ENCODE measurements at regions not wholly inside any gene's neighbourhood (a gene's known extent, or its start where the extent isn't known, plus 50 kb on each side); places are given as distances from the start of the nearest gene placed in this dataset.

DNA sequence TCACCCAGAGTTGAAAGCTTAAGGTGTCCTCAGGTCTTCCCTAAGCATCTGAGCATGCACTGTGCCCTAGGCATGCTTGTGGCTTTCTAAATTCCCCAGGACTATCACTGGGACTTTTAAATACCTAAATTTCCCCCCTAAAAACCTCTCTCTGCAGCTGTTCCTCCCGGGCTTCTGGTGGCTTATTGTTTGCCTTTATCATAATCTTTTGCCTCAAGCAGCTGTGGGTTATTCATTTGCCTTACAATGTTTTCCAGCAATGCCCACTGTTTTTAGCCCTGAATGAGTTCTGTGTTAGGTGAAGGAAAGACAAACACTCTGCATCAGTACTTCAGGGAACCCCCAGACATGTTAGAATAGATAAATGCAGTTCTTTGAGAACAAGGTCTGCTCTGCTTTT, 455.0 kb downstream of the ZIC3 start:
- Histone ChIP-seq H3K27me3 (replicated peaks) (no peaks in the 10 kb centered on the region), H3K27ac (no peak overlapping the region), H3K36me3 (replicated peaks) (no peaks in the 10 kb centered on the region), H3K4me3 (ENCODE audit: low read depth, low read length) (no peak overlapping the region)
- DNase-seq, result no peak
- no peak for TF ChIP-seq CTCF (IDR thresholded peaks at IDR 0.05; ENCODE audit: low read depth, low read length, missing control alignments)
- in situ Hi-C loops (cut with HindIII; ENCODE audit: low pct_ligation_motif_present, low sequenced_read_pairs), result no loop called here

DNA sequence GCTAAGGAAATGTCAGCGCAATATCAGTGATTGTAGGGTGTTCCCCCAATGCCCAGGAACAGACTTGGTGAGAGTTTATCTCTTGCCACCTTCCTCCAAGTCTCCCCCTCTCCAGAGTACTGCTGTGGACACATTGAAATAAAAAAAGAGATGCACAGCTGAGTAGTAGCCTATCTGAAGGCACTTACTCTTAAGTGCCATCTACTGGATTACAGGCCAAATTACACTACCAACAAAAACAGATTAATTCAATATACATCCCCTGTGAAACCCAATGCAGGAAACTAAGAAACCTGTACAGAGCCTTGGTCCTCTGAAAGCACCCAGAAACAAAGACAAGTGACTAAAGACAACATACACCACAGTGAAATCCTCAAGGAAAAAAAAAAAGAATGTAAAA, 460.3 kb downstream of the ZIC3 start:
- in situ Hi-C loops (cut with HindIII; ENCODE audit: low pct_ligation_motif_present, low sequenced_read_pairs), result no loop called here
- no peak overlapping the region for H3K27ac ChIP-seq
- no peaks in the 10 kb centered on the region for H3K27me3 ChIP-seq (replicated peaks)
- no peak overlapping the region for H3K4me3 ChIP-seq (ENCODE audit: low read depth, low read length)
- H3K36me3 ChIP-seq (replicated peaks), result no peaks in the 10 kb centered on the region
- no peak for DNase-seq
- peak; percentile 37 for TF ChIP-seq CTCF (IDR thresholded peaks at IDR 0.05; ENCODE audit: low read depth, low read length, missing control alignments)

- Histone ChIP-seq H3K36me3 (replicated peaks) (no peaks in the 10 kb centered on the region), H3K27me3 (replicated peaks) (no peaks in the 10 kb centered on the region), H3K4me3 (ENCODE audit: low read depth, low read length) (no peak overlapping the region), H3K27ac (no peak overlapping the region)
- no peak for TF ChIP-seq CTCF (IDR thresholded peaks at IDR 0.05; ENCODE audit: low read depth, low read length, missing control alignments)
- no peak for DNase-seq
- in situ Hi-C loops (cut with HindIII; ENCODE audit: low pct_ligation_motif_present, low sequenced_read_pairs), result no loop called here
Observed at GRCh38 chrX:138031715-138032114, 465.8 kb downstream of the ZIC3 start.

DNA sequence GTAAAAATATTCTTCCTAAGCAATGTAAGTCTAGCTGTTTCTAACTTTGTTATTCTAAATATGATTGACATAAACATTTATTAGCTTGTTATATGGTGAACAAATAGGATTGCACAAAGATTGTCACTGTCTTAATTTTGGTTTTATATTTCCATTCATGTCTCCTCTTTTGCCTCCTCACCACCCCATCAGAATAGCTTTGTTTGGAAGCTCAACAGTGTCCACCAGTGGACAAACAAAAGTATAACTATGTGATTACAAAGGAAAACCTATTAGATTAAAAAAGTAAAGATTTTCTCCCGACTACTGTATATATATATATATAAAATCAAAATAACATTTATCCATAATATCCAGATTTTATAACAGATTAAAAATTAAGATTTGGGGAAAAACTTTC, 468.2 kb downstream of the ZIC3 start:
- no peaks in the 10 kb centered on the region for H3K27me3 ChIP-seq (replicated peaks)
- TF ChIP-seq CTCF (IDR thresholded peaks at IDR 0.05; ENCODE audit: low read depth, low read length, missing control alignments), result no peak
- no peak overlapping the region for H3K4me3 ChIP-seq (ENCODE audit: low read depth, low read length)
- no peak for DNase-seq
- no peaks in the 10 kb centered on the region for H3K36me3 ChIP-seq (replicated peaks)
- no peak overlapping the region for H3K27ac ChIP-seq
- in situ Hi-C loops (cut with HindIII; ENCODE audit: low pct_ligation_motif_present, low sequenced_read_pairs), result no loop called here

GRCh38 chrX:138037548-138037947, 471.6 kb downstream of the ZIC3 start:
- in situ Hi-C loops (cut with HindIII; ENCODE audit: low pct_ligation_motif_present, low sequenced_read_pairs), result no loop called here
- no peak overlapping the region for H3K4me3 ChIP-seq (ENCODE audit: low read depth, low read length)
- no peak overlapping the region for H3K27ac ChIP-seq

More at GRCh38 chrX:138037548-138037947, 471.6 kb downstream of the ZIC3 start:
- no peak for DNase-seq
- Histone ChIP-seq H3K36me3 (replicated peaks) (no peaks in the 10 kb centered on the region), H3K27me3 (replicated peaks) (no peaks in the 10 kb centered on the region)
- no peak for TF ChIP-seq CTCF (IDR thresholded peaks at IDR 0.05; ENCODE audit: low read depth, low read length, missing control alignments)
